C4-2B (cell line): ENCODE measurements at regions not wholly inside any gene's neighbourhood (a gene's known extent, or its start where the extent isn't known, plus 50 kb on each side); places are given as distances from the start of the nearest gene placed in this dataset.

ENCODE experiments used
- ZFX ChIP-seq: fragments of 450-650 bp; IDR thresholded peaks from 2 replicates; pipeline ENCODE4 v1.6.1; 2017
- TF ChIP-seq, protein P1 (sequence below): fragments of 450-650 bp; conservative IDR thresholded peaks from 2 replicates; pipeline ENCODE4 v1.5.1; 2017; ENCODE audit warnings: mild to moderate bottlenecking

DNA sequence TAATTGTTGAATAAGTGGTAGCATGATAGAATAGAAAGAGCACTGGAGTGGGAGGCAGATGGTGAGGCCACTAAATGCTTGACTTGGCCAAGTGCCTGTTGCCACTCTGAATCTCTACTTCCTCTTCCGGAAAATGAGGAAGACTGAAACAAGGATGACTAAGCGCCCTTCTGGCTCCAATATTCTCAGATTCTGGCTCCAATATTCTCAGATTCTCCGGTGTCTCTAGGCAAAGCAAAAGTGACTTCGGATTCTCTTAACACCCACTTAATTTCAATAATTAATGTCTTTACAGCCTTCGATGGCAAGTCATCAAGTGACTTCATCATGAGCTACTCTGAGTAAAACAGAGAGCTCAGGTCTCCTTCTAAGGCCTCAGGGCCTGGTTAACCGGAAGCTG, 402.2 kb upstream of the FGF13 start:
- TF ChIP-seq, protein P1, sequence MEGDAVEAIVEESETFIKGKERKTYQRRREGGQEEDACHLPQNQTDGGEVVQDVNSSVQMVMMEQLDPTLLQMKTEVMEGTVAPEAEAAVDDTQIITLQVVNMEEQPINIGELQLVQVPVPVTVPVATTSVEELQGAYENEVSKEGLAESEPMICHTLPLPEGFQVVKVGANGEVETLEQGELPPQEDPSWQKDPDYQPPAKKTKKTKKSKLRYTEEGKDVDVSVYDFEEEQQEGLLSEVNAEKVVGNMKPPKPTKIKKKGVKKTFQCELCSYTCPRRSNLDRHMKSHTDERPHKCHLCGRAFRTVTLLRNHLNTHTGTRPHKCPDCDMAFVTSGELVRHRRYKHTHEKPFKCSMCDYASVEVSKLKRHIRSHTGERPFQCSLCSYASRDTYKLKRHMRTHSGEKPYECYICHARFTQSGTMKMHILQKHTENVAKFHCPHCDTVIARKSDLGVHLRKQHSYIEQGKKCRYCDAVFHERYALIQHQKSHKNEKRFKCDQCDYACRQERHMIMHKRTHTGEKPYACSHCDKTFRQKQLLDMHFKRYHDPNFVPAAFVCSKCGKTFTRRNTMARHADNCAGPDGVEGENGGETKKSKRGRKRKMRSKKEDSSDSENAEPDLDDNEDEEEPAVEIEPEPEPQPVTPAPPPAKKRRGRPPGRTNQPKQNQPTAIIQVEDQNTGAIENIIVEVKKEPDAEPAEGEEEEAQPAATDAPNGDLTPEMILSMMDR = no peak
- TF ChIP-seq ZFX = no peak
